T-cell (primary cell): ENCODE measurements at regions not wholly inside any gene's neighbourhood (a gene's known extent, or its start where the extent isn't known, plus 50 kb on each side); places are given as distances from the start of the nearest gene placed in this dataset.

Source experiments
- ATAC-seq, 4 experiments: fragments of 200-7000 bp in 3 of 4; fragments of 150-1000 bp in 1 of 4; cut with Tn5 transposase; replicated peaks in 1 of 4; 1 replicate in 3 of 4; 2 replicates in 1 of 4; pipeline ENCODE4 v1.10.0; 2021; ENCODE audit warnings: moderate library complexity in 3 of 4, mild to moderate bottlenecking in 2 of 4, moderate number of reproducible peaks in 1 of 4
- CTCF ChIA-PET, 2 donors: fragments of 300-600 bp; sonication (Branson Sonifier 250); formaldehyde crosslinking; loops; one replicate each; lab custom pipeline; 2022; ENCODE audit warnings: antibody characterized with exemption in 2 of 2; lab: Charles Lee
- POLR2A ChIA-PET, 2 donors: fragments of 300-600 bp; sonication (Branson Sonifier 250); formaldehyde crosslinking; loops; one replicate each; lab custom pipeline; 2022; ENCODE audit warnings: antibody characterized with exemption in 2 of 2; lab: Charles Lee
- DNase-seq, 35 experiments: peaks; one replicate each; pipeline versions ENCODE4 v3.0.0 to v3.0.0-alpha.2; 2013 to 2023
- H3K27ac ChIP-seq: one replicate; pipeline ENCODE4 v1.5.1; 2013; ENCODE audit warnings: low read length
- H3K27me3 ChIP-seq, 2 experiments: replicated peaks in 1 of 2; 1 replicate in 1 of 2; 2 replicates in 1 of 2; pipeline versions ENCODE4 v1.6.1 to v1.7.0; 2013; ENCODE audit warnings: low read length in 1 of 2, mixed read lengths in 1 of 2; ENCODE audit not compliant: control insufficient read depth in 2 of 2, insufficient read depth in 2 of 2; ENCODE audit errors: extremely low read depth in 1 of 2
- H3K36me3 ChIP-seq, 2 donors: 1 replicate in 1 of 2; 2 replicates in 1 of 2; pipeline versions ENCODE4 v1.6.1 to v1.7.0; 2013; ENCODE audit warnings: low read length in 1 of 2; ENCODE audit not compliant: control insufficient read depth in 2 of 2, insufficient read depth in 1 of 2; ENCODE audit errors: extremely low read depth in 1 of 2
- H3K4me1 ChIP-seq, 2 experiments: 1 replicate in 1 of 2; 2 replicates in 1 of 2; pipeline versions ENCODE4 v1.6.1 to v1.7.0; 2013; ENCODE audit warnings: low read length in 2 of 2, mixed read lengths in 1 of 2; ENCODE audit not compliant: insufficient read depth in 2 of 2, control insufficient read depth in 1 of 2; ENCODE audit errors: extremely low read depth in 1 of 2
- H3K4me3 ChIP-seq, 2 donors: 1 replicate in 1 of 2; 2 replicates in 1 of 2; pipeline versions ENCODE4 v1.5.1 to v1.7.0; 2013; ENCODE audit warnings: mild to moderate bottlenecking in 2 of 2, low read length in 1 of 2, moderate library complexity in 1 of 2; ENCODE audit not compliant: control insufficient read depth in 1 of 2; ENCODE audit errors: extremely low read depth in 1 of 2
- H3K9me3 ChIP-seq: 2 replicates; pipeline ENCODE4 v1.7.0; 2013
- H3K27ac Mint-ChIP-seq, 2 donors: one replicate each; pipeline ENCODE4 v1.8.0; 2020 to 2021; ENCODE audit warnings: mild to moderate bottlenecking in 2 of 2, mixed read lengths in 2 of 2
- H3K27me3 Mint-ChIP-seq, 2 donors: one replicate each; pipeline ENCODE4 v1.8.0; 2021 to 2022; ENCODE audit warnings: mixed read lengths in 2 of 2
- H3K36me3 Mint-ChIP-seq: one replicate; pipeline ENCODE4 v1.8.0; 2021; ENCODE audit warnings: mixed read lengths
- H3K4me1 Mint-ChIP-seq, 3 donors: one replicate each; pipeline ENCODE4 v1.8.0; 2020 to 2022; ENCODE audit warnings: mixed read lengths in 3 of 3, mild to moderate bottlenecking in 1 of 3
- H3K4me3 Mint-ChIP-seq, 3 donors: one replicate each; pipeline ENCODE4 v1.8.0; 2020 to 2022; ENCODE audit warnings: mild to moderate bottlenecking in 3 of 3, mixed read lengths in 3 of 3, moderate library complexity in 3 of 3
- H3K9me3 Mint-ChIP-seq, 3 donors: one replicate each; pipeline ENCODE4 v1.8.0; 2020 to 2022; ENCODE audit warnings: mixed read lengths in 3 of 3
- WGBS: methylation state at CpG from one replicate; pipeline ENCODE4 v1.1.5; 2013; ENCODE audit warnings: missing lambda C conversion rate; ENCODE audit not compliant: insufficient coverage; 5-methylcytosine and 5-hydroxymethylcytosine counted together

DNA sequence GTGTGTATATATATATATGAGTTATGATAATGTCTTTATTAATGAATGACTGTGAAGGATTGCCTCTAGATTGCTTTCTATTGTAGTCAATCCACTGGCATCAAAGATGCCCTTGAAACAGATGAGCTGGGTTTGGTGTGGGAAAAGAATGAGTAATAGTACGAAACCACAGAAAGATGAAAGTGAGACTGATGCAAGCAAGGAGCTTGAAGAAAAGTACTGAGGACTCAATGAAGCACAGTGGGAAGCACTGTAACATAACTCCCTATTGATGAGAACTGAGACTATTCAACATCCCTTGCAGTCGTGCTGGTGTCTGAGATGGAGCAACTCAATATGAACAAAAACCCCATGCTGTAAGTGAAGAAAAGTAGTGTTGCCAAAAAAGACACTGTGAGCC lies 1794.2 kb downstream of the SLITRK5 start:
- H3K4me3 Mint-ChIP-seq: no peak overlapping the region
- H3K9me3 ChIP-seq: no peaks in the 10 kb centered on the region
- H3K4me3 ChIP-seq: no peak overlapping the region
- CTCF ChIA-PET: no interaction called here
- H3K27ac Mint-ChIP-seq: no peak overlapping the region
- peaks cover 0 to 14% (median 8%) of the 10 kb centered on the region in 3 donors for H3K9me3 Mint-ChIP-seq
- no peaks in the 10 kb centered on the region for H3K4me1 ChIP-seq
- no peaks in the 10 kb centered on the region for H3K36me3 ChIP-seq
- H3K27ac ChIP-seq: no peak overlapping the region
- 17% methylated on average over 1 of the region's 2 CpGs for WGBS
- no peaks in the 10 kb centered on the region for H3K27me3 Mint-ChIP-seq
- no peaks in the 10 kb centered on the region for H3K27me3 ChIP-seq
- DNase-seq (no peak), ATAC-seq (no peak)
- POLR2A ChIA-PET: no interaction called here
- H3K4me1 Mint-ChIP-seq: no peaks in the 10 kb centered on the region
- H3K36me3 Mint-ChIP-seq: no peaks in the 10 kb centered on the region

DNA sequence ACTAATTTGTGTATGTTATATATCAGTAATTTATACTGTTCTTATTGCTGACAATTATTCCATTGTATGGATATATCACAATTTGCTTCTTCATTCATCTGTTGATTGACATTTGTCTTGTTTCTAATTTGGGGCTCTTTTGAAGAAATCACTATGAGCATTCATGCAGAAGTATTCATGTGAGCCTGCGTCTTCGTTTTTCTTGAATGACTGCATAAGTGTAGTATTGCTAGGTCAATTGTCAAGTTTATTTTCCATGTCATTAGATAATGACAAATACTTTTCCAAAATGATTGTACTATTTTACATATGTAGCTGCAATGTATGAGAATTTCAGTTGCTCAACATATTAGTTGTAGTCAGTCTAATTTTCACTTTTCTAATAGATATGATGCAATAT lies 1796.9 kb downstream of the SLITRK5 start:
- no peaks in the 10 kb centered on the region for H3K4me1 ChIP-seq
- no peaks in the 10 kb centered on the region for H3K9me3 ChIP-seq
- Mint-ChIP-seq H3K9me3 (peaks cover 5 to 39% (median 19%) of the 10 kb centered on the region in 3 donors), H3K27ac (no peak overlapping the region), H3K36me3 (no peaks in the 10 kb centered on the region), H3K27me3 (no peaks in the 10 kb centered on the region), H3K4me1 (no peaks in the 10 kb centered on the region), H3K4me3 (no peak overlapping the region)
- no CpG with 5 or more reads among the region's 2 CpGs for WGBS
- no peak overlapping the region for H3K4me3 ChIP-seq
- H3K27me3 ChIP-seq: no peaks in the 10 kb centered on the region
- H3K27ac ChIP-seq: no peak overlapping the region
- DNase-seq (no peak), ATAC-seq (no peak)
- no peaks in the 10 kb centered on the region for H3K36me3 ChIP-seq
- ChIA-PET CTCF (no interaction called here), POLR2A (no interaction called here)

GRCh38 chr13:89470901-89471300 lies 1799.7 kb downstream of the SLITRK5 start:
- ChIA-PET POLR2A (no interaction called here), CTCF (no interaction called here)
- H3K27ac ChIP-seq: no peak overlapping the region
- no peaks in the 10 kb centered on the region for H3K4me1 ChIP-seq
- H3K4me1 Mint-ChIP-seq: no peaks in the 10 kb centered on the region
- no peak overlapping the region for H3K4me3 Mint-ChIP-seq
- H3K27me3 Mint-ChIP-seq: no peaks in the 10 kb centered on the region
- WGBS: no CpG with 5 or more reads among the region's 3 CpGs
- H3K4me3 ChIP-seq: no peak overlapping the region
- H3K36me3 Mint-ChIP-seq: no peaks in the 10 kb centered on the region
- peaks cover 16 to 54% (median 19%) of the 10 kb centered on the region in 3 donors for H3K9me3 Mint-ChIP-seq
- H3K36me3 ChIP-seq: no peaks in the 10 kb centered on the region
- DNase-seq (no peak), ATAC-seq (no peak)
- no peaks in the 10 kb centered on the region for H3K27me3 ChIP-seq
- H3K9me3 ChIP-seq: peaks cover 4% of the 10 kb centered on the region
- no peak overlapping the region for H3K27ac Mint-ChIP-seq

GRCh38 chr13:89474432-89474831 lies 1803.3 kb downstream of the SLITRK5 start:
- H3K36me3 Mint-ChIP-seq: no peaks in the 10 kb centered on the region
- no peaks in the 10 kb centered on the region for H3K4me1 ChIP-seq
- H3K4me1 Mint-ChIP-seq: no peaks in the 10 kb centered on the region
- no peak for DNase-seq
- ChIA-PET CTCF (no interaction called here), POLR2A (no interaction called here)
- H3K9me3 ChIP-seq: peaks cover 8% of the 10 kb centered on the region
- peaks cover 14 to 58% (median 18%) of the 10 kb centered on the region in 3 donors for H3K9me3 Mint-ChIP-seq
- H3K4me3 ChIP-seq: no peak overlapping the region
- H3K27ac ChIP-seq: no peak overlapping the region
- H3K27me3 Mint-ChIP-seq: no peaks in the 10 kb centered on the region
- ATAC-seq: no peak
- H3K27me3 ChIP-seq: no peaks in the 10 kb centered on the region
- no peak overlapping the region for H3K4me3 Mint-ChIP-seq
- no peaks in the 10 kb centered on the region for H3K36me3 ChIP-seq
- H3K27ac Mint-ChIP-seq: no peak overlapping the region

- peaks cover 0 to 11% (median 4%) of the 10 kb centered on the region in 3 donors for H3K9me3 Mint-ChIP-seq
- H3K4me3 ChIP-seq: no peak overlapping the region
- no peaks in the 10 kb centered on the region for H3K27me3 Mint-ChIP-seq
- H3K9me3 ChIP-seq: peaks cover 5% of the 10 kb centered on the region
- H3K27ac ChIP-seq: no peak overlapping the region
- ChIA-PET POLR2A (no interaction called here), CTCF (no interaction called here)
- ATAC-seq (no peak), DNase-seq (no peak)
- H3K4me1 Mint-ChIP-seq: no peaks in the 10 kb centered on the region
- H3K27ac Mint-ChIP-seq: no peak overlapping the region
- no peaks in the 10 kb centered on the region for H3K36me3 ChIP-seq
- no peaks in the 10 kb centered on the region for H3K27me3 ChIP-seq
- no peaks in the 10 kb centered on the region for H3K4me1 ChIP-seq
- no CpG with 5 or more reads among the region's 1 CpG for WGBS
- H3K4me3 Mint-ChIP-seq: no peak overlapping the region
- no peaks in the 10 kb centered on the region for H3K36me3 Mint-ChIP-seq
Observed at GRCh38 chr13:89486065-89486464, 1814.9 kb downstream of the SLITRK5 start.

DNA sequence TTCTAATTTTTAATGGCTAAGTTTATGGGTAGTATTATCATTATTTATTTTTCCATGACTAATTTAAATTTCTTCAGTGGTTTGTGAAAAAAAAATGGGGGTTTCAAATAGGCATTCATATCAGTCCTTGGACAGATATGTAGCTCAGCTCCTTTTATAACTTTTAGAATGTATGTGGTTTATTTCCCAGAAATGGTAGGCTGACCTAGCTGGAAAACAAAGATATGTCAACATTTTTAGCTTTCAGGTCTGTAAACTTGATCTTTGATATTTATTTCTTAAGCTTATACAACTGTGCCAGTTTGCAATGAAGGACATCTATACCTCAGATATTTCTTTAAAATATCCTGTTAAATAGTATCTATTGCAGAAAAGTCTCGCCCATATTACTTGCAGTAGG lies 1815.5 kb downstream of the SLITRK5 start:
- H3K27ac ChIP-seq: no peak overlapping the region
- Mint-ChIP-seq H3K36me3 (no peaks in the 10 kb centered on the region), H3K4me1 (no peaks in the 10 kb centered on the region), H3K27me3 (no peaks in the 10 kb centered on the region), H3K9me3 (peaks cover 3 to 17% (median 7%) of the 10 kb centered on the region in 3 donors), H3K27ac (no peak overlapping the region), H3K4me3 (no peak overlapping the region)
- DNase-seq (no peak), ATAC-seq (no peak)
- H3K4me3 ChIP-seq: no peak overlapping the region
- ChIA-PET POLR2A (no interaction called here), CTCF (no interaction called here)
- H3K36me3 ChIP-seq: no peaks in the 10 kb centered on the region
- no CpG with 5 or more reads among the region's 1 CpG for WGBS
- peaks cover 5% of the 10 kb centered on the region for H3K9me3 ChIP-seq
- no peaks in the 10 kb centered on the region for H3K4me1 ChIP-seq
- no peaks in the 10 kb centered on the region for H3K27me3 ChIP-seq

- DNase-seq: no peak
- H3K27me3 Mint-ChIP-seq: no peaks in the 10 kb centered on the region
- H3K9me3 Mint-ChIP-seq: peaks cover 10 to 19% (median 14%) of the 10 kb centered on the region in 3 donors
- WGBS: no CpG with 5 or more reads among the region's 1 CpG
- no peaks in the 10 kb centered on the region for H3K36me3 Mint-ChIP-seq
- H3K36me3 ChIP-seq: no peaks in the 10 kb centered on the region
- no peak overlapping the region for H3K4me3 Mint-ChIP-seq
- H3K4me1 Mint-ChIP-seq: no peaks in the 10 kb centered on the region
- POLR2A ChIA-PET: no interaction called here
- H3K27me3 ChIP-seq: no peaks in the 10 kb centered on the region
- H3K4me1 ChIP-seq: no peaks in the 10 kb centered on the region
- ATAC-seq: no peak
- H3K9me3 ChIP-seq: peaks cover 4% of the 10 kb centered on the region
- H3K27ac Mint-ChIP-seq: no peak overlapping the region
- H3K4me3 ChIP-seq: no peak overlapping the region
- H3K27ac ChIP-seq: no peak overlapping the region
- CTCF ChIA-PET: no interaction called here
Observed at GRCh38 chr13:89490661-89491060, 1819.5 kb downstream of the SLITRK5 start.
